Esophagus muscularis mucosa (tissue), 3 donors: ENCODE measurements at regions not wholly inside any gene's neighbourhood (a gene's known extent, or its start where the extent isn't known, plus 50 kb on each side); places are given as distances from the start of the nearest gene placed in this dataset.

Experiments
- CTCF ChIP-seq, 3 experiments: fragments of 200-600 bp in 2 of 3; fragments of 450-650 bp in 1 of 3; sonication (generic) in 2 of 3; IDR thresholded peaks; one replicate each; pipeline ENCODE4 v1.5.1; 2017 to 2019; ENCODE audit warnings: antibody characterized with exemption in 3 of 3, mild to moderate bottlenecking in 2 of 3, moderate library complexity in 1 of 3
- POLR2AphosphoS5 ChIP-seq, 2 donors: sonication (generic); formaldehyde crosslinking; IDR thresholded peaks; one replicate each; pipeline ENCODE4 v1.6.1; 2017; ENCODE audit warnings: antibody characterized with exemption in 2 of 2

- TF ChIP-seq CTCF (IDR thresholded peaks at IDR 0.05) (no peak), POLR2AphosphoS5 (IDR thresholded peaks at IDR 0.05) (no peak)
These were observed 69.6 kb upstream of the OLFM1 start for GRCh38 chr9:135017899-135018298.
